NCI-H146 treated with DMSO at 0.1 percent for 48 hours (cell line): ENCODE measurements at regions not wholly inside any gene's neighbourhood (a gene's known extent, or its start where the extent isn't known, plus 50 kb on each side); places are given as distances from the start of the nearest gene placed in this dataset.

Experiments used
- DNase-seq: peaks from one replicate; lab custom pipeline; 2025; ENCODE audit not compliant: unreplicated experiment; lab: John Stamatoyannopoulos, UW

GRCh38 chr2:144281476-144281875 lies 238.4 kb downstream of the ZEB2 start:
- no peak for DNase-seq

- no peak for DNase-seq
Observed at GRCh38 chr2:144280009-144280408, 239.9 kb downstream of the ZEB2 start.

- DNase-seq = no peak
Observed at GRCh38 chr2:144279165-144279564, 240.8 kb downstream of the ZEB2 start.

GRCh38 chr2:144277622-144278354 lies 242.1 kb downstream of the ZEB2 start:
- no peak for DNase-seq

GRCh38 chr2:144275340-144275739 lies 244.6 kb downstream of the ZEB2 start:
- DNase-seq = no peak

GRCh38 chr2:144274131-144274530 lies 245.8 kb downstream of the ZEB2 start:
- no peak for DNase-seq

- DNase-seq = no peak
Observed at GRCh38 chr2:144270951-144271350, 249.0 kb downstream of the ZEB2 start.

- no peak for DNase-seq
Observed at GRCh38 chr2:144268036-144268678, 251.8 kb downstream of the ZEB2 start.

GRCh38 chr2:144267239-144267638 lies 252.7 kb downstream of the ZEB2 start:
- no peak for DNase-seq

GRCh38 chr2:144265654-144266053 lies 254.3 kb downstream of the ZEB2 start:
- no peak for DNase-seq

GRCh38 chr2:144261966-144262365 lies 258.0 kb downstream of the ZEB2 start:
- no peak for DNase-seq

GRCh38 chr2:144261336-144261735 lies 258.6 kb downstream of the ZEB2 start:
- no peak for DNase-seq

- no peak for DNase-seq
Observed at GRCh38 chr2:144259332-144259731, 260.6 kb downstream of the ZEB2 start.

- no peak for DNase-seq
Observed at GRCh38 chr2:144258154-144258553, 261.8 kb downstream of the ZEB2 start.

- no peak for DNase-seq
Observed at GRCh38 chr2:144256996-144257707, 262.8 kb downstream of the ZEB2 start.

- DNase-seq = no peak
Observed at GRCh38 chr2:144254342-144255235, 265.3 kb downstream of the ZEB2 start.

GRCh38 chr2:144253743-144254142 lies 266.2 kb downstream of the ZEB2 start:
- no peak for DNase-seq

GRCh38 chr2:144252694-144253093 lies 267.2 kb downstream of the ZEB2 start:
- no peak for DNase-seq

GRCh38 chr2:144249035-144249637 lies 270.8 kb downstream of the ZEB2 start:
- DNase-seq = no peak

- DNase-seq = no peak
Observed at GRCh38 chr2:144248350-144249034, 271.4 kb downstream of the ZEB2 start.
